B cell (primary cell): ENCODE measurements at regions not wholly inside any gene's neighbourhood (a gene's known extent, or its start where the extent isn't known, plus 50 kb on each side); places are given as distances from the start of the nearest gene placed in this dataset.

ENCODE experiments used
- ATAC-seq: fragments of 200-7000 bp; cut with Tn5 transposase; one replicate; pipeline ENCODE4 v1.10.0; 2021; ENCODE audit warnings: low read depth, mild to moderate bottlenecking, moderate number of reproducible peaks, moderate library complexity
- CTCF ChIA-PET: fragments of 350-600 bp; sonication (Branson Sonifier 250); formaldehyde crosslinking; loops from one replicate; lab custom pipeline; 2021; ENCODE audit warnings: antibody characterized with exemption, inconsistent platforms; lab: Charles Lee
- POLR2A ChIA-PET: fragments of 350-600 bp; sonication (Branson Sonifier 250); formaldehyde crosslinking; loops from one replicate; lab custom pipeline; 2021; ENCODE audit warnings: antibody characterized with exemption; lab: Charles Lee
- DNase-seq: peaks from one replicate; pipeline ENCODE4 v3.0.0; 2013
- H2AFZ ChIP-seq: 2 replicates; pipeline ENCODE4 v1.6.1; 2012; ENCODE audit warnings: mild to moderate bottlenecking, low read depth, low read length; ENCODE audit not compliant: insufficient read depth, poor library complexity, severe bottlenecking
- H3K27ac ChIP-seq, 2 donors: 1 replicate in 1 of 2; 2 replicates in 1 of 2; pipeline ENCODE4 v1.5.1; 2012 to 2013; ENCODE audit warnings: low read length in 2 of 2, mild to moderate bottlenecking in 2 of 2, moderate library complexity in 1 of 2
- H3K27me3 ChIP-seq, 4 experiments: fragments of 200-600 bp in 1 of 4; sonication (generic) in 1 of 4; replicated peaks in 1 of 4; 1 replicate in 2 of 4; 2 replicates in 2 of 4; pipeline versions ENCODE4 v1.6.1 to v1.7.0; 2013 to 2016; ENCODE audit warnings: low read length in 3 of 4, mild to moderate bottlenecking in 2 of 4, mixed read lengths in 1 of 4, moderate library complexity in 1 of 4; ENCODE audit not compliant: insufficient read depth in 4 of 4, control insufficient read depth in 3 of 4; ENCODE audit errors: control extremely low read depth in 1 of 4
- H3K36me3 ChIP-seq, 2 experiments: replicated peaks in 1 of 2; 1 replicate in 1 of 2; 2 replicates in 1 of 2; pipeline versions ENCODE4 v1.6.1 to v1.7.1; 2013; ENCODE audit warnings: low read length in 1 of 2; ENCODE audit not compliant: insufficient read depth in 2 of 2, control insufficient read depth in 1 of 2; ENCODE audit errors: control extremely low read depth in 1 of 2, extremely low read depth in 1 of 2
- H3K4me1 ChIP-seq, 2 donors: fragments of 200-600 bp in 1 of 2; sonication (generic) in 1 of 2; 1 replicate in 1 of 2; 2 replicates in 1 of 2; pipeline versions ENCODE4 v1.5.1 to v1.6.1; 2013 to 2017; ENCODE audit warnings: low read length in 2 of 2; ENCODE audit not compliant: control insufficient read depth in 2 of 2, insufficient read depth in 2 of 2
- H3K4me2 ChIP-seq: replicated peaks from 2 replicates; pipeline ENCODE3; 2012; ENCODE audit warnings: mild to moderate bottlenecking, low read depth, low read length; ENCODE audit not compliant: poor library complexity, severe bottlenecking
- H3K4me3 ChIP-seq, 5 experiments: fragments of 200-600 bp in 1 of 5; sonication (generic) in 1 of 5; 1 replicate in 3 of 5; 2 replicates in 2 of 5; pipeline versions ENCODE4 v1.5.1 to v1.7.0; 2011 to 2016; ENCODE audit warnings: low read length in 4 of 5, mild to moderate bottlenecking in 4 of 5, low read depth in 2 of 5, control low read depth in 1 of 5, moderate library complexity in 1 of 5; ENCODE audit not compliant: insufficient read depth in 1 of 5; ENCODE audit errors: control extremely low read depth in 1 of 5, extremely low read depth in 1 of 5
- H3K79me2 ChIP-seq: fragments of 200-600 bp; sonication (generic); one replicate; pipeline ENCODE4 v1.6.0; 2016; ENCODE audit warnings: low read length; ENCODE audit not compliant: control insufficient read depth, insufficient read depth
- H3K9ac ChIP-seq: fragments of 200-600 bp; sonication (generic); 2 replicates; pipeline ENCODE4 v1.6.1; 2017; ENCODE audit warnings: mild to moderate bottlenecking, low read length, moderate library complexity
- H3K9me3 ChIP-seq, 3 donors: one replicate each; pipeline versions ENCODE4 v1.6.1 to v1.7.1; 2013; ENCODE audit warnings: low read length in 2 of 3; ENCODE audit not compliant: control insufficient read depth in 2 of 3, insufficient read depth in 1 of 3; ENCODE audit errors: control extremely low read depth in 1 of 3
- H4K20me1 ChIP-seq: 2 replicates; pipeline ENCODE4 v1.6.0; 2012; ENCODE audit warnings: mild to moderate bottlenecking, low read length; ENCODE audit not compliant: insufficient read depth, control insufficient read depth, poor library complexity, severe bottlenecking
- H3K27ac Mint-ChIP-seq: one replicate; pipeline ENCODE4 v1.8.0; 2021; ENCODE audit warnings: mixed read lengths
- H3K27me3 Mint-ChIP-seq: one replicate; pipeline ENCODE4 v1.8.0; 2021; ENCODE audit warnings: mixed read lengths
- H3K4me1 Mint-ChIP-seq: one replicate; pipeline ENCODE4 v1.8.0; 2021; ENCODE audit warnings: mixed read lengths
- H3K4me3 Mint-ChIP-seq: one replicate; pipeline ENCODE4 v1.8.0; 2021; ENCODE audit warnings: mixed read lengths
- H3K9me3 Mint-ChIP-seq: one replicate; pipeline ENCODE4 v1.8.0; 2022; ENCODE audit warnings: mixed read lengths; ENCODE audit not compliant: insufficient read depth
- EZH2 ChIP-seq: IDR thresholded peaks from 2 replicates; pipeline ENCODE4 v1.6.1; 2012; ENCODE audit warnings: borderline replicate concordance, low read depth, mild to moderate bottlenecking, moderate library complexity, low read length; ENCODE audit not compliant: insufficient read depth, poor library complexity, severe bottlenecking
- WGBS: methylation state at CpG from one replicate; pipeline ENCODE4 v1.1.5; 2013; ENCODE audit warnings: missing lambda C conversion rate; ENCODE audit not compliant: insufficient coverage; 5-methylcytosine and 5-hydroxymethylcytosine counted together
- intact Hi-C: fragments of 100-400 bp; cut with micrococcal nuclease; formaldehyde crosslinking; loops from one replicate; pipeline ENCODE4 v1.10.0; 2022
- TF ChIP-seq, protein P1 (sequence below): fragments of 200-600 bp; IDR thresholded peaks from one replicate; pipeline ENCODE4 v1.8.0; 2022; ENCODE audit warnings: antibody characterized with exemption, mild to moderate bottlenecking

- WGBS = 85% methylated on average over 8 of the region's 9 CpGs
- Histone ChIP-seq H2AFZ (no peak overlapping the region), H3K27ac (no peak overlapping the region), H3K4me1 (no peaks in the 10 kb centered on the region), H3K4me2 (no peak overlapping the region), H3K9ac (no peak overlapping the region), H3K9me3 (no peaks in the 10 kb centered on the region), H3K36me3 (no peaks in the 10 kb centered on the region), H3K27me3 (no peaks in the 10 kb centered on the region), H3K79me2 (no peaks in the 10 kb centered on the region), H3K4me3 (no peak overlapping the region), H4K20me1 (no peaks in the 10 kb centered on the region)
- H3K4me1 Mint-ChIP-seq = no peaks in the 10 kb centered on the region
- ChIA-PET CTCF (no interaction called here), POLR2A (no interaction called here)
- intact Hi-C loops = no loop called here
- H3K27ac Mint-ChIP-seq = no peak overlapping the region
- TF ChIP-seq EZH2 = no peak
- TF ChIP-seq, protein P1, sequence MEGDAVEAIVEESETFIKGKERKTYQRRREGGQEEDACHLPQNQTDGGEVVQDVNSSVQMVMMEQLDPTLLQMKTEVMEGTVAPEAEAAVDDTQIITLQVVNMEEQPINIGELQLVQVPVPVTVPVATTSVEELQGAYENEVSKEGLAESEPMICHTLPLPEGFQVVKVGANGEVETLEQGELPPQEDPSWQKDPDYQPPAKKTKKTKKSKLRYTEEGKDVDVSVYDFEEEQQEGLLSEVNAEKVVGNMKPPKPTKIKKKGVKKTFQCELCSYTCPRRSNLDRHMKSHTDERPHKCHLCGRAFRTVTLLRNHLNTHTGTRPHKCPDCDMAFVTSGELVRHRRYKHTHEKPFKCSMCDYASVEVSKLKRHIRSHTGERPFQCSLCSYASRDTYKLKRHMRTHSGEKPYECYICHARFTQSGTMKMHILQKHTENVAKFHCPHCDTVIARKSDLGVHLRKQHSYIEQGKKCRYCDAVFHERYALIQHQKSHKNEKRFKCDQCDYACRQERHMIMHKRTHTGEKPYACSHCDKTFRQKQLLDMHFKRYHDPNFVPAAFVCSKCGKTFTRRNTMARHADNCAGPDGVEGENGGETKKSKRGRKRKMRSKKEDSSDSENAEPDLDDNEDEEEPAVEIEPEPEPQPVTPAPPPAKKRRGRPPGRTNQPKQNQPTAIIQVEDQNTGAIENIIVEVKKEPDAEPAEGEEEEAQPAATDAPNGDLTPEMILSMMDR = no peak
- H3K4me3 Mint-ChIP-seq = no peak overlapping the region
- H3K9me3 Mint-ChIP-seq = no peaks in the 10 kb centered on the region
- no peaks in the 10 kb centered on the region for H3K27me3 Mint-ChIP-seq
- ATAC-seq (no peak), DNase-seq (no peak)
Observed at GRCh38 chr18:26721854-26722564, 143.5 kb downstream of the AQP4 start.

DNA sequence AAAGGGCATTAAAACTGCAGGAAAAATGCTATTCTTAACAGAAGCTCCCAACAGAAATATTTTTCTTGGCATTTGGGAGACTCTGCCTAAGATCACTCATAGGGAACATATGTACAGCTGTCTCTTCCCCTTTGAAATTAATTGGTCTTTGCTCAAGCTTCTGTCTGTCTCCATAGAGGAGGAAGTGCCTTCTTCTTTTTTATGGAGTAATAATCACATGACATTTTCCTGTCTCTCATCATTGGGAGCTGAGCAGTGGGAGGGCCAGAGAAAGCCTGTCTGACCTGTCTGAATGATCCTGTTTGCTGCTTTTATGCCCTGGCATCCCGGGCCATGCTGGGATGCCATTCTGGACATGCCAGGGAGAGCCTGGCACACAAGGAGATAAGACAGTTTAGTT is 145.6 kb downstream of the AQP4 start:
- Histone ChIP-seq H3K9ac (no peak overlapping the region), H3K27me3 (peaks cover 0 to 2% (median 0%) of the 10 kb centered on the region in 4 experiments), H3K4me2 (no peak overlapping the region), H3K9me3 (no peaks in the 10 kb centered on the region), H3K27ac (no peak overlapping the region), H3K4me1 (no peaks in the 10 kb centered on the region), H4K20me1 (no peaks in the 10 kb centered on the region), H3K4me3 (no peak overlapping the region), H2AFZ (no peak overlapping the region), H3K79me2 (no peaks in the 10 kb centered on the region), H3K36me3 (no peaks in the 10 kb centered on the region)
- ATAC-seq (no peak), DNase-seq (no peak)
- H3K27ac Mint-ChIP-seq = no peak overlapping the region
- ChIA-PET POLR2A (no interaction called here), CTCF (no interaction called here)
- H3K4me3 Mint-ChIP-seq = no peak overlapping the region
- no peaks in the 10 kb centered on the region for H3K4me1 Mint-ChIP-seq
- TF ChIP-seq EZH2 = no peak
- TF ChIP-seq, protein P1 = no peak
- H3K9me3 Mint-ChIP-seq = no peaks in the 10 kb centered on the region
- WGBS = 100% methylated on average over 1 of the region's 1 CpG
- H3K27me3 Mint-ChIP-seq = no peaks in the 10 kb centered on the region
- intact Hi-C loops = no loop called here
